ENCODE measurements at regions not wholly inside any gene's neighbourhood (a gene's known extent, or its start where the extent isn't known, plus 50 kb on each side); places are given as distances from the start of the nearest gene placed in this dataset.

DNA sequence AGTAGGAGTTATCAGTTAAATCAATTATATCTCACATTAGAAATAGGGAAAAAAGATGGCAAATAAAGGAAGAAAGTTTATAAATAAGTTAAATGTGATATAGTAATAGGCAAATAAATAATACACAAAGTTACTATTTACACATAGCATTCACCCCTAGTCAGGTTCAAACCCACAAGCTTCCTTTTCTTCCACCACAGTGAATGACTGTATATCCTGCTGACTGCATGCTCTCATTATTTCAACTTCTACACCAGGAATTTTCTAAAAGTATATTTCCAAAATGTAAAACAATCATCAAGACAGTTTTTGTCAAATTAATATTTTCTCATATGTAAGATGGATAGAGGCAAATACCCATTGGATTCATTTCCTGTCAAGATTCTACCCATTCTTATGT is 548.6 kb upstream of the SLITRK5 start:
- no peak overlapping the region for H3K27ac ChIP-seq

GRCh38 chr13:87123987-87124784 is 547.0 kb upstream of the SLITRK5 start:
- H3K27ac ChIP-seq = no peak overlapping the region
- no peak for TF ChIP-seq ZFX (IDR thresholded peaks at IDR 0.05; ENCODE audit: borderline replicate concordance)
- no peak for TF ChIP-seq CTCF (IDR thresholded peaks at IDR 0.05)

More for the DNA sequence above, 548.6 kb upstream of the SLITRK5 start:
- no peak for TF ChIP-seq ZFX (IDR thresholded peaks at IDR 0.05; ENCODE audit: borderline replicate concordance)
- no peak for TF ChIP-seq CTCF (IDR thresholded peaks at IDR 0.05)

DNA sequence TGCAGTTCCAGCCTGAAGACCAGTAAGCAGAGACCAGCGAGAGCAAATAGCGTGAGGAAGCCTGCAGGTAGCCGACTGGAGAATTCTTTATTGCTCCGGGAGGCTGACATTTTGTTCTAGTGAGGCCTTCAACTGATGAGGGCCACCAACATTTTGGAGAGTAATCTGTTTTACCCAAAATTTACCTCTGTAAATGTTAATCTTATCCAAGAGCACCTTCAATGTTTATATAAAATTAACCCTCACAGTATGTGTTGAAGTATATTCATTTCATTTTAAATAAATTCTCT is 546.4 kb upstream of the SLITRK5 start:
- TF ChIP-seq ZFX (IDR thresholded peaks at IDR 0.05; ENCODE audit: borderline replicate concordance) = no peak
- no peak for TF ChIP-seq CTCF (IDR thresholded peaks at IDR 0.05)
- no peak overlapping the region for H3K27ac ChIP-seq

GRCh38 chr13:87128036-87128435 is 543.1 kb upstream of the SLITRK5 start:
- no peak for TF ChIP-seq ZFX (IDR thresholded peaks at IDR 0.05; ENCODE audit: borderline replicate concordance)
- no peak for TF ChIP-seq CTCF (IDR thresholded peaks at IDR 0.05)
- no peak overlapping the region for H3K27ac ChIP-seq

DNA sequence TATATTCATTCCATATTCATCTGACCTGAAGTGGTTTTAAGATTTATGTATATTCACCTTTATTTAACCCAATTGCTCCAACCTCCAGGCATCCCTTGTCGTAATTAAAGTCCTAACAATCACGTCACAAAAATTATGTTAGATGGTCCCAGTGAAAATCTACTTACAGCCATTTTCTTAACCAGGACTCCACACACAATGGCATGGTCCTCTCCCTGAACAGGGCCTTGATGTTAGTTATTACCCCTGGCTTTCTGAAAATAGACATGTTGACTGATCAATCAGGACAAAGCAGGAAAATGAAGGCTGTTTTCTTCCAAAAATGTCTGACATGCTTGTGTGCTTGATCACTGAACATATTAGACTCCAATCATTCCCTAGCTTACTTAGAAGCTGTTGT is 542.7 kb upstream of the SLITRK5 start:
- TF ChIP-seq ZFX (IDR thresholded peaks at IDR 0.05; ENCODE audit: borderline replicate concordance) = no peak
- no peak for TF ChIP-seq CTCF (IDR thresholded peaks at IDR 0.05)
- H3K27ac ChIP-seq = no peak overlapping the region

GRCh38 chr13:87129602-87130300 is 541.4 kb upstream of the SLITRK5 start:
- TF ChIP-seq CTCF (IDR thresholded peaks at IDR 0.05) (no peak), ZFX (IDR thresholded peaks at IDR 0.05; ENCODE audit: borderline replicate concordance) (no peak)
- H3K27ac ChIP-seq = no peak overlapping the region

DNA sequence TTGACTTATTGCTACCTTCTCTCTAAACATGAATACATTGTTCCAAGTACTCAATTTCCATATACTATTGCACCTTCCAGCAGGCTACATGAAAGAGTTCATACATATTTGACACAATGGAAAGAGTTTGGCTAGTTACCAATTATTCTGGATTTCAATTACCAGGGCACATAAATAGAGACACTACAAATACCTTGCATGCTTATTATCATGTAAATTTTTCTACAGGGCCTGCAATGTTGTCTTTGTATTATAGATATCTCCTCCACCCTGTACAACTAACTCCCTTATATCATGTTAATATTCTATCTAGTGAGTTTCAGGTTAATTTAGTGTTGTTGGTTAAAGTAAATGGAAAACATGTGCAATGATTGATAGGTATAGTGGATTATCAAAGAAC is 540.7 kb upstream of the SLITRK5 start:
- H3K27ac ChIP-seq = no peak overlapping the region
- TF ChIP-seq CTCF (IDR thresholded peaks at IDR 0.05) (no peak), ZFX (IDR thresholded peaks at IDR 0.05; ENCODE audit: borderline replicate concordance) (no peak)

Data from 22Rv1 (cell line).